C1 segment of cervical spinal cord (tissue), 14 donors: ENCODE measurements at regions not wholly inside any gene's neighbourhood (a gene's known extent, or its start where the extent isn't known, plus 50 kb on each side); places are given as distances from the start of the nearest gene placed in this dataset.

Source experiments
- DNase-seq, 14 donors: peaks; one replicate each; lab custom pipeline; 2025; lab: John Stamatoyannopoulos, UW

- DNase-seq: no peak
Observed at GRCh38 chr11:32265911-32266310, 169.4 kb downstream of the WT1 start.

- DNase-seq: no peak
Observed at GRCh38 chr11:32266601-32267000, 168.7 kb downstream of the WT1 start.

GRCh38 chr11:32267679-32268187 lies 167.6 kb downstream of the WT1 start:
- DNase-seq: no peak

- no peak for DNase-seq
Observed at GRCh38 chr11:32273931-32274330, 161.4 kb downstream of the WT1 start.

GRCh38 chr11:32279672-32280071 lies 155.7 kb downstream of the WT1 start:
- no peak for DNase-seq

- DNase-seq: no peak
Observed at GRCh38 chr11:32280339-32280738, 155.0 kb downstream of the WT1 start.

GRCh38 chr11:32288276-32288675 lies 147.1 kb downstream of the WT1 start:
- no peak for DNase-seq

- DNase-seq: no peak
Observed at GRCh38 chr11:32289701-32290100, 145.6 kb downstream of the WT1 start.

GRCh38 chr11:32290783-32291182 lies 144.6 kb downstream of the WT1 start:
- peak in 10 of 14 donors; percentile 15 to 58 (median 30) for DNase-seq

GRCh38 chr11:32297611-32298011 lies 137.7 kb downstream of the WT1 start:
- peak in 2 of 14 donors; percentile 25 to 45 for DNase-seq

- DNase-seq: no peak
Observed at GRCh38 chr11:32302826-32303225, 132.5 kb downstream of the WT1 start.

GRCh38 chr11:32304521-32304920 lies 130.8 kb downstream of the WT1 start:
- DNase-seq: no peak

- no peak for DNase-seq
Observed at GRCh38 chr11:32305460-32305859, 129.9 kb downstream of the WT1 start.

- DNase-seq: no peak
Observed at GRCh38 chr11:32307471-32307870, 127.9 kb downstream of the WT1 start.

GRCh38 chr11:32307913-32308312 lies 127.4 kb downstream of the WT1 start:
- no peak for DNase-seq

- DNase-seq: no peak
Observed at GRCh38 chr11:32309530-32310213, 125.7 kb downstream of the WT1 start.

- no peak for DNase-seq
Observed at GRCh38 chr11:32310214-32310601, 125.1 kb downstream of the WT1 start.

- DNase-seq: no peak
Observed at GRCh38 chr11:32311346-32312065, 123.8 kb downstream of the WT1 start.

- DNase-seq: no peak
Observed at GRCh38 chr11:32312206-32312817, 123.0 kb downstream of the WT1 start.

GRCh38 chr11:32312865-32313403 lies 122.4 kb downstream of the WT1 start:
- DNase-seq: no peak

- no peak for DNase-seq
Observed at GRCh38 chr11:32313477-32313876, 121.9 kb downstream of the WT1 start.

- DNase-seq: no peak
Observed at GRCh38 chr11:32315121-32315520, 120.2 kb downstream of the WT1 start.
